ENCODE measurements at regions not wholly inside any gene's neighbourhood (a gene's known extent, or its start where the extent isn't known, plus 50 kb on each side); places are given as distances from the start of the nearest gene placed in this dataset.

DNA sequence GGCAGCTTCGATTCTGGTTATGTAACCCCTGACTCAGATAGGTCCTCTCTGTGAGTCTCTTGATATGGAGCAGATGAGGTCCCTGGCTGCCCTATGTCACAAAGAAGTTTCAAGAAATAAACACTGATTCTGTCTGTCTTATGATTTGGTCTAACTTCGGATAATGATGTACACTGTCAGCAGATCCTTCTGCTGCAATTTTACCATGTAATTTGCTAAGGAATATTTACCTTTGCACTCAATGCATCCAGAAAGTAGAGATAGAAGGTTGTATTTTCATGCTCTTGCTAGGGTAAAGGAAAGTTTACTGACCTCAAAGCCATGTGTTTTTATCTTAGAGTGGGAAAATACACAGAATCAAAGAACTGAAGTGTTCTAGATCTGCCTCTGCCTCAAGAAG lies 98.2 kb downstream of the KLF5 start:
- no peak for TF ChIP-seq CTCF (IDR thresholded peaks at IDR 0.05; ENCODE audit: poor library complexity, severe bottlenecking)
- TF ChIP-seq RAD21 (conservative IDR thresholded peaks at IDR 0.05), result no peak
- no peak for TF ChIP-seq EP300 (conservative IDR thresholded peaks at IDR 0.05; ENCODE audit: poor library complexity, severe bottlenecking)
- TF ChIP-seq POLR2AphosphoS5 (IDR thresholded peaks at IDR 0.05), result no peak

Measured in neural cell (in vitro differentiated cells).